Ascending aorta (tissue), 2 donors: ENCODE measurements at regions not wholly inside any gene's neighbourhood (a gene's known extent, or its start where the extent isn't known, plus 50 kb on each side); places are given as distances from the start of the nearest gene placed in this dataset.

Experiments used
- DNase-seq, 2 donors: peaks; one replicate each; pipeline ENCODE4 v3.0.0-alpha.2; 2019; ENCODE audit warnings: low spot score in 2 of 2
- H3K27ac ChIP-seq, 2 donors: fragments of 200-600 bp; sonication (generic); one replicate each; pipeline ENCODE4 v1.5.1; 2016 to 2017; ENCODE audit warnings: mild to moderate bottlenecking in 1 of 2
- H3K27me3 ChIP-seq: fragments of 200-600 bp; sonication (generic); one replicate; pipeline ENCODE4 v1.5.1; 2017
- H3K36me3 ChIP-seq, 2 donors: fragments of 200-600 bp; sonication (generic); one replicate each; pipeline ENCODE4 v1.5.1; 2016
- H3K4me1 ChIP-seq, 2 donors: fragments of 200-600 bp; sonication (generic); one replicate each; pipeline ENCODE4 v1.5.1; 2016 to 2017; ENCODE audit warnings: mild to moderate bottlenecking in 1 of 2
- H3K4me3 ChIP-seq, 2 donors: fragments of 200-600 bp; sonication (generic); one replicate each; pipeline ENCODE4 v1.5.1; 2016 to 2017; ENCODE audit warnings: mild to moderate bottlenecking in 1 of 2
- H3K9me3 ChIP-seq, 2 donors: fragments of 200-600 bp; sonication (generic); one replicate each; pipeline ENCODE4 v1.5.1; 2016
- CTCF ChIP-seq, 3 experiments: fragments of 200-600 bp in 2 of 3; fragments of 450-650 bp in 1 of 3; sonication (generic) in 2 of 3; IDR thresholded peaks; one replicate each; pipeline ENCODE4 v1.5.1; 2016 to 2019; ENCODE audit warnings: antibody characterized with exemption in 3 of 3, mild to moderate bottlenecking in 1 of 3, moderate library complexity in 1 of 3
- intact Hi-C: fragments of 100-400 bp; cut with DNase I; formaldehyde crosslinking; loops from one replicate; pipeline ENCODE4 v1.15.1; 2023

- H3K27ac ChIP-seq = no peak overlapping the region
- no peak overlapping the region for H3K4me3 ChIP-seq
- no peak for DNase-seq
- no peaks in the 10 kb centered on the region for H3K9me3 ChIP-seq
- TF ChIP-seq CTCF (IDR thresholded peaks at IDR 0.05) = no peak
- H3K27me3 ChIP-seq = no peaks in the 10 kb centered on the region
- intact Hi-C loops = no loop called here
- H3K36me3 ChIP-seq = no peaks in the 10 kb centered on the region
- H3K4me1 ChIP-seq = no peaks in the 10 kb centered on the region
Measured at GRCh38 chr16:73886426-73886825, 410.2 kb upstream of the PSMD7 start.

GRCh38 chr16:73885319-73885718 lies 411.3 kb upstream of the PSMD7 start:
- Histone ChIP-seq H3K36me3 (no peaks in the 10 kb centered on the region), H3K27ac (no peak overlapping the region), H3K4me3 (no peak overlapping the region), H3K4me1 (no peaks in the 10 kb centered on the region), H3K27me3 (no peaks in the 10 kb centered on the region), H3K9me3 (no peaks in the 10 kb centered on the region)
- intact Hi-C loops = no loop called here
- DNase-seq = no peak
- TF ChIP-seq CTCF (IDR thresholded peaks at IDR 0.05) = no peak

GRCh38 chr16:73883841-73884240 lies 412.8 kb upstream of the PSMD7 start:
- no peaks in the 10 kb centered on the region for H3K4me1 ChIP-seq
- H3K4me3 ChIP-seq = no peak overlapping the region
- no peaks in the 10 kb centered on the region for H3K9me3 ChIP-seq
- H3K27me3 ChIP-seq = no peaks in the 10 kb centered on the region
- no peak for DNase-seq
- no peaks in the 10 kb centered on the region for H3K36me3 ChIP-seq
- H3K27ac ChIP-seq = no peak overlapping the region
- intact Hi-C loops = no loop called here
- no peak for TF ChIP-seq CTCF (IDR thresholded peaks at IDR 0.05)

GRCh38 chr16:73883126-73883525 lies 413.5 kb upstream of the PSMD7 start:
- H3K4me1 ChIP-seq = no peaks in the 10 kb centered on the region
- TF ChIP-seq CTCF (IDR thresholded peaks at IDR 0.05) = no peak
- intact Hi-C loops = no loop called here

GRCh38 chr16:73882651-73883050 lies 414.0 kb upstream of the PSMD7 start:
- intact Hi-C loops = no loop called here
- H3K27me3 ChIP-seq = no peaks in the 10 kb centered on the region
- DNase-seq = no peak
- H3K4me1 ChIP-seq = no peaks in the 10 kb centered on the region
- no peaks in the 10 kb centered on the region for H3K36me3 ChIP-seq
- H3K27ac ChIP-seq = no peak overlapping the region
- no peak for TF ChIP-seq CTCF (IDR thresholded peaks at IDR 0.05)
- no peaks in the 10 kb centered on the region for H3K9me3 ChIP-seq
- H3K4me3 ChIP-seq = no peak overlapping the region

More at GRCh38 chr16:73883126-73883525, 413.5 kb upstream of the PSMD7 start:
- DNase-seq = no peak
- Histone ChIP-seq H3K27ac (no peak overlapping the region), H3K4me3 (no peak overlapping the region), H3K9me3 (no peaks in the 10 kb centered on the region), H3K27me3 (no peaks in the 10 kb centered on the region), H3K36me3 (no peaks in the 10 kb centered on the region)

GRCh38 chr16:73882033-73882432 lies 414.6 kb upstream of the PSMD7 start:
- no peak for TF ChIP-seq CTCF (IDR thresholded peaks at IDR 0.05)
- no peaks in the 10 kb centered on the region for H3K27me3 ChIP-seq
- H3K4me3 ChIP-seq = no peak overlapping the region
- no peaks in the 10 kb centered on the region for H3K36me3 ChIP-seq
- no peaks in the 10 kb centered on the region for H3K4me1 ChIP-seq
- intact Hi-C loops = no loop called here
- H3K9me3 ChIP-seq = no peaks in the 10 kb centered on the region
- DNase-seq = no peak
- no peak overlapping the region for H3K27ac ChIP-seq
